Fibroblast of pulmonary artery (primary cell): ENCODE measurements at regions not wholly inside any gene's neighbourhood (a gene's known extent, or its start where the extent isn't known, plus 50 kb on each side); places are given as distances from the start of the nearest gene placed in this dataset.

Source experiments
- DNase-seq: peaks from one replicate; pipeline ENCODE4 v3.0.0-alpha.2; 2010; ENCODE audit warnings: low read depth
- H3K4me3 ChIP-seq: replicated peaks from 2 replicates; pipeline ENCODE4 v1.5.1; 2011; ENCODE audit warnings: low read depth, mild to moderate bottlenecking, control low read depth, low read length, moderate library complexity
- CTCF ChIP-seq: IDR thresholded peaks from 2 replicates; pipeline ENCODE4 v1.5.1; 2011; ENCODE audit warnings: mild to moderate bottlenecking, control low read depth, low read length, inconsistent platforms; ENCODE audit errors: missing control alignments

GRCh38 chr2:172348555-172349288 is 78.7 kb upstream of the ITGA6 start:
- TF ChIP-seq CTCF, result no peak
- H3K4me3 ChIP-seq, result no peak overlapping the region
- no peak for DNase-seq

- TF ChIP-seq CTCF, result no peak
- no peak overlapping the region for H3K4me3 ChIP-seq
- no peak for DNase-seq
Observed at GRCh38 chr2:172350839-172351479, 76.4 kb upstream of the ITGA6 start.

- no peak overlapping the region for H3K4me3 ChIP-seq
- DNase-seq, result no peak
- no peak for TF ChIP-seq CTCF
Observed at GRCh38 chr2:172351586-172351985, 75.8 kb upstream of the ITGA6 start.

GRCh38 chr2:172354347-172354746 is 73.0 kb upstream of the ITGA6 start:
- no peak for TF ChIP-seq CTCF
- no peak overlapping the region for H3K4me3 ChIP-seq
- no peak for DNase-seq

- no peak for DNase-seq
- no peak overlapping the region for H3K4me3 ChIP-seq
- TF ChIP-seq CTCF, result no peak
Observed at GRCh38 chr2:172357442-172357841, 69.9 kb upstream of the ITGA6 start.

GRCh38 chr2:172358691-172359556 is 68.5 kb upstream of the ITGA6 start:
- no peak overlapping the region for H3K4me3 ChIP-seq
- no peak for TF ChIP-seq CTCF
- DNase-seq, result no peak
